OCI-LY3 (cell line): ENCODE measurements at regions not wholly inside any gene's neighbourhood (a gene's known extent, or its start where the extent isn't known, plus 50 kb on each side); places are given as distances from the start of the nearest gene placed in this dataset.

Experiments
- EZH2phosphoT487 ChIP-seq: fragments of 200-600 bp; shearing (Covaris generic); IDR thresholded peaks from 2 replicates; pipeline ENCODE4 v1.6.1; 2018; ENCODE audit warnings: antibody characterized with exemption, mixed run types, low read depth
- TF ChIP-seq, protein P1 (sequence below): fragments of 200-600, 300-600 bp; sonication (generic); IDR thresholded peaks from 2 replicates; pipeline ENCODE4 v1.5.1; 2014; ENCODE audit warnings: antibody characterized with exemption, low read length, low read depth

DNA sequence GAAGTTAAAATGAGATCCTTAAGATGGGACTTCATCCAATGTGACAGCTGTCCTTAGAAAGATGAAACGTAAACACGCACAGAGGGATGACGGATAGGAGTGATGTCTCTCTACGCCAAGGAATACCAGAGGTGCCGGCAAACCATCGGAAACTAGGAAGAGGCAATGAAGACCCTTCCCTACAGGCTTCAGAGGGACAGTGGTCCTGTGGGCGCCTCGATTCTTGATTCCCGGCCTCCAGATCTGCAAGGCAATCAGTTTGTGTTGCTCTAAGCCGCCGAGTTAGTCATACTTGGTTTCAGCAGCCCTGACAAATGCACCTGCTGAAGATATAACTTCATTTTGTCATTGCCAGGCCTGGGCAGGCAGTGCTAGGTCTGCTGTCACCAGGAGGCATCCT, 1455.1 kb downstream of the TBC1D22A start:
- TF ChIP-seq, protein P1, sequence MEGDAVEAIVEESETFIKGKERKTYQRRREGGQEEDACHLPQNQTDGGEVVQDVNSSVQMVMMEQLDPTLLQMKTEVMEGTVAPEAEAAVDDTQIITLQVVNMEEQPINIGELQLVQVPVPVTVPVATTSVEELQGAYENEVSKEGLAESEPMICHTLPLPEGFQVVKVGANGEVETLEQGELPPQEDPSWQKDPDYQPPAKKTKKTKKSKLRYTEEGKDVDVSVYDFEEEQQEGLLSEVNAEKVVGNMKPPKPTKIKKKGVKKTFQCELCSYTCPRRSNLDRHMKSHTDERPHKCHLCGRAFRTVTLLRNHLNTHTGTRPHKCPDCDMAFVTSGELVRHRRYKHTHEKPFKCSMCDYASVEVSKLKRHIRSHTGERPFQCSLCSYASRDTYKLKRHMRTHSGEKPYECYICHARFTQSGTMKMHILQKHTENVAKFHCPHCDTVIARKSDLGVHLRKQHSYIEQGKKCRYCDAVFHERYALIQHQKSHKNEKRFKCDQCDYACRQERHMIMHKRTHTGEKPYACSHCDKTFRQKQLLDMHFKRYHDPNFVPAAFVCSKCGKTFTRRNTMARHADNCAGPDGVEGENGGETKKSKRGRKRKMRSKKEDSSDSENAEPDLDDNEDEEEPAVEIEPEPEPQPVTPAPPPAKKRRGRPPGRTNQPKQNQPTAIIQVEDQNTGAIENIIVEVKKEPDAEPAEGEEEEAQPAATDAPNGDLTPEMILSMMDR, result no peak
- TF ChIP-seq EZH2phosphoT487, result no peak
